ENCODE measurements at regions not wholly inside any gene's neighbourhood (a gene's known extent, or its start where the extent isn't known, plus 50 kb on each side); places are given as distances from the start of the nearest gene placed in this dataset.

- no peak for TF ChIP-seq POLR2A (IDR thresholded peaks at IDR 0.05)
- TF ChIP-seq CTCF (IDR thresholded peaks at IDR 0.05), result no peak
Observed at GRCh38 chr12:66063916-66064315, 66.6 kb downstream of the LLPH start.
